Right lobe of liver (tissue), 6 donors: ENCODE measurements at regions not wholly inside any gene's neighbourhood (a gene's known extent, or its start where the extent isn't known, plus 50 kb on each side); places are given as distances from the start of the nearest gene placed in this dataset.

Source experiments
- ATAC-seq, 4 donors: fragments of 200-7000 bp; cut with Tn5 transposase; one replicate each; pipeline ENCODE4 v1.9.1; 2020; ENCODE audit warnings: mild to moderate bottlenecking in 4 of 4, moderate library complexity in 4 of 4
- DNase-seq, 3 donors: peaks; one replicate each; pipeline ENCODE4 v3.0.0-alpha.2; 2020
- H3K27ac ChIP-seq, 3 donors: fragments of 200-600 bp; one replicate each; pipeline ENCODE4 v1.8.0; 2022
- H3K27me3 ChIP-seq, 2 donors: fragments of 200-600 bp; one replicate each; pipeline ENCODE4 v1.8.0; 2022
- H3K36me3 ChIP-seq, 4 donors: fragments of 200-600 bp; sonication (generic) in 1 of 4; one replicate each; pipeline versions ENCODE4 v1.5.1 to v1.8.0; 2017 to 2022; ENCODE audit warnings: control low read depth in 1 of 4
- H3K4me1 ChIP-seq, 4 donors: fragments of 200-600 bp; sonication (generic) in 1 of 4; one replicate each; pipeline versions ENCODE4 v1.5.1 to v1.8.0; 2017 to 2022; ENCODE audit warnings: control low read depth in 1 of 4
- H3K4me3 ChIP-seq, 3 donors: fragments of 200-600 bp; one replicate each; pipeline ENCODE4 v1.8.0; 2022
- H3K9me3 ChIP-seq, 4 donors: fragments of 200-600 bp; sonication (generic) in 1 of 4; one replicate each; pipeline versions ENCODE4 v1.5.1 to v1.8.0; 2017 to 2022; ENCODE audit warnings: control low read depth in 1 of 4
- CTCF ChIP-seq, 4 donors: fragments of 200-600 bp in 3 of 4; fragments of 450-650 bp in 1 of 4; IDR thresholded peaks; one replicate each; pipeline versions ENCODE4 v1.5.1 to v1.8.0; 2016 to 2022; ENCODE audit warnings: antibody characterized with exemption in 4 of 4, mild to moderate bottlenecking in 2 of 4
- POLR2A ChIP-seq: fragments of 450-650 bp; IDR thresholded peaks from one replicate; pipeline ENCODE4 v1.6.1; 2017; ENCODE audit warnings: antibody characterized with exemption, mild to moderate bottlenecking
- whole genome bisulfite sequencing: methylation state at CpG from one replicate; pipeline ENCODE4 v1.1.6; 2018; ENCODE audit warnings: low coverage, low lambda C conversion rate; ENCODE audit not compliant: insufficient coverage; ENCODE audit errors: missing lambda C conversion rate; 5-methylcytosine and 5-hydroxymethylcytosine counted together
- intact Hi-C, 2 donors: fragments of 100-400 bp; cut with DNase I; formaldehyde crosslinking; loops; one replicate each; pipeline versions ENCODE4 v1.11.2 to v1.14.1; 2022
- donor health status: DM: no; HTN: yes; CAD: no.
- donor health status: DM: no; HTN: no; CAD: no.
- donor health status: DM: no; HTN: no; CAD: no.
- donor health status: DM: no; HTN: yes; CAD: no.
- donor health status: DM: no; HTN: yes; CAD: no.

GRCh38 chr16:59864981-59865666 is 1131.0 kb upstream of the GOT2 start:
- Histone ChIP-seq H3K4me3 (no peak overlapping the region), H3K36me3 (no peaks in the 10 kb centered on the region), H3K27me3 (no peaks in the 10 kb centered on the region), H3K27ac (no peak overlapping the region), H3K9me3 (no peaks in the 10 kb centered on the region), H3K4me1 (no peaks in the 10 kb centered on the region)
- ATAC-seq (no peak), DNase-seq (no peak)
- TF ChIP-seq CTCF (IDR thresholded peaks at IDR 0.05) (no peak), POLR2A (no peak)
- intact Hi-C loops: no loop called here
- WGBS: 45% methylated on average over 4 of the region's 4 CpGs

- intact Hi-C loops: no loop called here
- Histone ChIP-seq H3K27me3 (no peaks in the 10 kb centered on the region), H3K9me3 (no peaks in the 10 kb centered on the region), H3K4me3 (no peak overlapping the region), H3K36me3 (no peaks in the 10 kb centered on the region), H3K4me1 (no peaks in the 10 kb centered on the region), H3K27ac (no peak overlapping the region)
- TF ChIP-seq POLR2A: no peak
- no peak for TF ChIP-seq CTCF (IDR thresholded peaks at IDR 0.05)
- ATAC-seq: no peak
- 53% methylated on average over 3 of the region's 3 CpGs for WGBS
- DNase-seq: no peak
Measured at GRCh38 chr16:59859676-59860402, 1125.7 kb upstream of the GOT2 start.

- DNase-seq: no peak
- intact Hi-C loops: no loop called here
- no peak for ATAC-seq
- no peaks in the 10 kb centered on the region for H3K36me3 ChIP-seq
- H3K4me3 ChIP-seq: no peak overlapping the region
- H3K4me1 ChIP-seq: no peaks in the 10 kb centered on the region
- H3K27me3 ChIP-seq: no peaks in the 10 kb centered on the region
- WGBS: 32% methylated on average over 4 of the region's 4 CpGs
- no peak overlapping the region for H3K27ac ChIP-seq
- TF ChIP-seq CTCF (IDR thresholded peaks at IDR 0.05) (no peak), POLR2A (no peak)
- H3K9me3 ChIP-seq: no peaks in the 10 kb centered on the region
Measured at GRCh38 chr16:59854846-59855439, 1120.8 kb upstream of the GOT2 start.

GRCh38 chr16:59849716-59850115 is 1115.6 kb upstream of the GOT2 start:
- intact Hi-C loops: no loop called here
- 31% methylated on average over 3 of the region's 4 CpGs for WGBS

More at GRCh38 chr16:59849716-59850115, 1115.6 kb upstream of the GOT2 start:
- Histone ChIP-seq H3K27ac (no peak overlapping the region), H3K36me3 (no peaks in the 10 kb centered on the region), H3K9me3 (no peaks in the 10 kb centered on the region), H3K4me1 (no peaks in the 10 kb centered on the region), H3K4me3 (no peak overlapping the region), H3K27me3 (no peaks in the 10 kb centered on the region)
- ATAC-seq (no peak), DNase-seq (no peak)
- no peak for TF ChIP-seq CTCF (IDR thresholded peaks at IDR 0.05)
- TF ChIP-seq POLR2A: no peak
